Suprapubic skin (tissue), 3 donors: ENCODE measurements at regions not wholly inside any gene's neighbourhood (a gene's known extent, or its start where the extent isn't known, plus 50 kb on each side); places are given as distances from the start of the nearest gene placed in this dataset.

ENCODE experiments used
- CTCF ChIP-seq, 2 donors: fragments of 200-600 bp in 1 of 2; fragments of 450-650 bp in 1 of 2; sonication (generic) in 1 of 2; IDR thresholded peaks; one replicate each; pipeline ENCODE4 v1.5.1; 2016 to 2019; ENCODE audit warnings: antibody characterized with exemption in 2 of 2, mild to moderate bottlenecking in 1 of 2, moderate library complexity in 1 of 2
- POLR2AphosphoS5 ChIP-seq, 3 donors: sonication (generic); formaldehyde crosslinking; IDR thresholded peaks; one replicate each; pipeline ENCODE4 v1.6.1; 2017; ENCODE audit warnings: antibody characterized with exemption in 3 of 3

DNA sequence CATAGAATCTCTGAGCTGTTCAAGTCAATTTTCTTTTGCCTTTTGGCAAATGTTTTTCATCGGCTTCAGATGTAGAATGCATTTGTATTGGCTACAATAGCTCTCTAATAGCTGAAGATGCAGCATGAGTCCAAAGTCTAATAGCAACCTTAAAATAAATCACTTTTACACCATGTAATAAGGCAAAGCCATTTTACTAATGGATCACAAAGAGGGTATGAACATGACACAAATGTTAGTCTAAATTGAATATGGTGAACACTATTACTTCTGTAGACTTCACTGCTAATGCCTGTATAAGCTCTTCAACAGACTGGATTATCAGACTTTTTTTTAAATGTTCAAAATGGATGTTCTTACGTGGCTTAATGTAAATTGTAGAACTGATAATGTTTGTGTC lies 645.3 kb downstream of the TLL1 start:
- no peak for TF ChIP-seq CTCF (IDR thresholded peaks at IDR 0.05)
- TF ChIP-seq POLR2AphosphoS5 (IDR thresholded peaks at IDR 0.05), result no peak
